GM19043 (cell line): ENCODE measurements at regions not wholly inside any gene's neighbourhood (a gene's known extent, or its start where the extent isn't known, plus 50 kb on each side); places are given as distances from the start of the nearest gene placed in this dataset.
A peak's percentile ranks its signal among the peaks of the same experiment; 100 is the strongest.

Experiments used
- ATAC-seq: cut with Tn5 transposase; IDR thresholded peaks from one replicate; pipeline ENCODE4 v1.9.1; 2021; ENCODE audit warnings: low read depth; ENCODE audit not compliant: unreplicated experiment

GRCh38 chr9:105828171-105828570 is 133.8 kb downstream of the TMEM38B start:
- ATAC-seq, result no peak

- ATAC-seq, result no peak
Observed at GRCh38 chr9:105828596-105829213, 134.4 kb downstream of the TMEM38B start.

- no peak for ATAC-seq
Observed at GRCh38 chr9:105830461-105830860, 136.1 kb downstream of the TMEM38B start.

- no peak for ATAC-seq
Observed at GRCh38 chr9:105832096-105832710, 137.9 kb downstream of the TMEM38B start.

GRCh38 chr9:105833271-105833975 is 139.1 kb downstream of the TMEM38B start:
- no peak for ATAC-seq

- ATAC-seq, result no peak
Observed at GRCh38 chr9:105834404-105834803, 140.1 kb downstream of the TMEM38B start.

GRCh38 chr9:105835721-105836120 is 141.4 kb downstream of the TMEM38B start:
- no peak for ATAC-seq

GRCh38 chr9:105836936-105837660 is 142.8 kb downstream of the TMEM38B start:
- ATAC-seq, result no peak

GRCh38 chr9:105841562-105841961 is 147.2 kb downstream of the TMEM38B start:
- ATAC-seq, result no peak

GRCh38 chr9:105842023-105842644 is 147.8 kb downstream of the TMEM38B start:
- ATAC-seq, result peak; percentile 50

- no peak for ATAC-seq
Observed at GRCh38 chr9:105846825-105847224, 152.5 kb downstream of the TMEM38B start.

- no peak for ATAC-seq
Observed at GRCh38 chr9:105850852-105851500, 156.6 kb downstream of the TMEM38B start.

- ATAC-seq, result no peak
Observed at GRCh38 chr9:105854026-105854782, 159.9 kb downstream of the TMEM38B start.

GRCh38 chr9:105854783-105855724 is 160.7 kb downstream of the TMEM38B start:
- ATAC-seq, result no peak

- no peak for ATAC-seq
Observed at GRCh38 chr9:105855987-105856386, 161.6 kb downstream of the TMEM38B start.

GRCh38 chr9:105858006-105858690 is 163.8 kb downstream of the TMEM38B start:
- no peak for ATAC-seq

- no peak for ATAC-seq
Observed at GRCh38 chr9:105858877-105859276, 164.5 kb downstream of the TMEM38B start.
